ENCODE measurements at regions not wholly inside any gene's neighbourhood (a gene's known extent, or its start where the extent isn't known, plus 50 kb on each side); places are given as distances from the start of the nearest gene placed in this dataset.

DNA sequence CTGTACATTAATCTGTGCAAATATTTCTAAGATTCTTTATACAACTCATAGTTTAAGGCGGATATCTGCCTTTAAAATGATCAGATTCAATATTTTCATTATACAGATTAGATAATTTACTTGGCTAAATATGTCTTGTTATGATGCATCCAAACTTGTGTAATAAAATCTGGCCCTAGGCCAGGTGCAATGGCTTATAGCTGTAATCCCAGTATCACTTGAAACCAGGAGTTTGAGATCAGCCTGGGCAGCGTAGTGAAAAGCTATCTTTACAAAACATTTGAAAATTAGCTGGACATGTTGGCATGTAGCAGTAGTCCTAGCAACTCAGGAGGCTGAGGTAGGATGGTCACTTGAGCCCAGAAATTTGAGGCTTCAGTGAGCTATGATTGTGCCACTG lies 2002.2 kb upstream of the ACO1 start:
- FAIRE-seq (no peak), DNase-seq (ENCODE audit: insufficient read length, low spot score) (no peak)
- no peak for TF ChIP-seq POLR2A (IDR thresholded peaks at IDR 0.05; ENCODE audit: low read depth, low read length)

DNA sequence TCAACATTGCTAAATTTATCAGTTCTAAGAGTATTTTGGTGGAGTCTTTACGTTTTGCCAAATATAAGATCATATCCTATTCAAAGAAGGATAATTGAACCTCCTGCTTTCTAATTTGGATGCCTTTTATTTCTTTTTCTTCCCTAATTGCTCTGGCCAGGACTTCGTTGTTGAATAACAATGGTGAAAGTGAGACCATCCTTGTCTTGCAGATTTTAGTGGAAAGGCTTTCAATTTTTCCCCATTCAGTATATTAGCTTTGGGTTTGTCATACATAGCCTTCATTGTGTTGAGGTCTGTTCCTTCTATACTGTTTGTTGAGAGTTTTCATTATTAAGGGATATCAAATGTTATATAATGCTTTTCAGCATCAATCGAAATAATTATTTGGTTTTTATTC lies 1974.2 kb upstream of the ACO1 start:
- FAIRE-seq (no peak), DNase-seq (ENCODE audit: insufficient read length, low spot score) (no peak)
- no peak for TF ChIP-seq POLR2A (IDR thresholded peaks at IDR 0.05; ENCODE audit: low read depth, low read length)

DNA sequence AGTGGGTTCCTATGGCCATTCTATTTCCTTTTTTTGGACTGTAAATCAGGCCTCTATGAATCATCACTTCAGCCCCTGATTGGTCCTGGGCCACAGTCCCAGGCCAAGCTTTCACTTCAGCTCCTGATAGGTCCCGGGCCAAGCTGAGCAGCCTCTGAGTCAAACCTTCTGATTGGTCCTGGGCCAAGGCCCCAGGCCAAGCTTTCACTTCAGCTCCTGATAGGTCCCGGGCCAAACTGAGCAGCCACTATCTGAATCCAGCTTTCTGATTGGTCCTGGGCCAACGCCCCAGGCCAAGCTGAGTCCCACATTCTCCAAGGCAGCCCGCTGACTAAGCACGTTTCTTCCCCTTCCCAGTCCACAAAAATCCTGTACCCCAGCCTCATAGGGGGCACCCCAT lies 1972.9 kb upstream of the ACO1 start:
- FAIRE-seq = no peak
- TF ChIP-seq POLR2A (IDR thresholded peaks at IDR 0.05; ENCODE audit: low read depth, low read length) = no peak

DNA sequence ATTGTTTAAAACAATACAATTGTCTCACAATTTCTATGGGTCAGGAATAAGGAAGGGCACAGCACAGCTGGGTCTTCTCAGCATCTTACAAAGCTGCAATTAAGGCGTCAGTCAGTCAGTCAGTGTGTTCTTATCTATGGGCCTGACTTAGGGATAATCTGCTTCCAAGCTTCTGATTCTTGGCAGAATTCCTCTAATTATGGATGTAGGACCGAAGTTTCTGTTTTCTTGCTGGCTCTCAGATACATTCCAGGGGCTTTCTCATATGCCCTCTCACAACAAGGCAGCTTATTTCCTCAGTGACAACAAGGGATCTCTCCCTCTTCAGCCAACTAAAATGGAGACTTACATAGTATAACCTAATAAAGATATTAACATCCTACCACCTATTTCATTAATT lies 1925.3 kb upstream of the ACO1 start:
- TF ChIP-seq POLR2A (IDR thresholded peaks at IDR 0.05; ENCODE audit: low read depth, low read length) = no peak
- FAIRE-seq (no peak), DNase-seq (ENCODE audit: insufficient read length, low spot score) (no peak)

More for the DNA sequence above, 1972.9 kb upstream of the ACO1 start:
- no peak for DNase-seq (ENCODE audit: insufficient read length, low spot score)

DNA sequence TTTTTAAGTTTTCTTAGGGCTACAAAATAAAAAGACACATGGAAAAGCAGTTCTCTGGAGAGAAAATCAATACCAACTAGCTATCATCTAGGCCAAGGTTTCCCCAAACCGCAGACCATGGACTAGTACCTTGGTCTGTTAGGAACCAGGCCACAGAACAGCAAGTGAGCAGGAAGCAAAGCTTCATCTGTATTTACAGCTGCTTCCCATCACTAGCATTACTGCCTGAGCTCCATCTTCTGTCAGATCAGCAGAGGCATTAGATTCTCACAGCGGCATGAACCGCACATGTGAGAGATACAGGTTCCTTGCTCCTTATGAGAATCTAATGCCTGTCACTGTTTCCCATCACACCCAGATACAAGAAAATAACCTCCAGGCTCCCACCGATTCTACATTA lies 1907.6 kb upstream of the ACO1 start:
- FAIRE-seq (no peak), DNase-seq (ENCODE audit: insufficient read length, low spot score) (no peak)
- no peak for TF ChIP-seq POLR2A (IDR thresholded peaks at IDR 0.05; ENCODE audit: low read depth, low read length)

DNA sequence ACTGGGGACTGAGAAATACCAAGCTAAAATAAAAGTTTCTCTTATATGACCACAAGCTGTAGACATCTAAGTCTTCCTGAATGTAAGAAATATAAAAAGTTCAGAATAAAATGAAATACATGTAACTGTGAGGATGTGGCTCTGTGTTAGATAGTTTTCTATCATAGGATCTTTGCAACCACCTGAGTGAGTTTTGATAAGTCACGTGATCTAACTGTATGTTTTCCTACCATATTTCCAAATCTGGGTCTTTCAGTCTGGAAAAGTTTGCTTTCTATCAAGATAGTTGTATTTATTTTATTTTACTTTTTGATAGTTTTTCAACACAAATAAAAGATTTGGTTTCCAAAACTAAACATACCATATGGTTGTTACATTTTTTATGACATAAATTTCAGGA lies 1905.8 kb upstream of the ACO1 start:
- TF ChIP-seq POLR2A (IDR thresholded peaks at IDR 0.05; ENCODE audit: low read depth, low read length) = no peak
- DNase-seq (ENCODE audit: insufficient read length, low spot score) (no peak), FAIRE-seq (no peak)

DNA sequence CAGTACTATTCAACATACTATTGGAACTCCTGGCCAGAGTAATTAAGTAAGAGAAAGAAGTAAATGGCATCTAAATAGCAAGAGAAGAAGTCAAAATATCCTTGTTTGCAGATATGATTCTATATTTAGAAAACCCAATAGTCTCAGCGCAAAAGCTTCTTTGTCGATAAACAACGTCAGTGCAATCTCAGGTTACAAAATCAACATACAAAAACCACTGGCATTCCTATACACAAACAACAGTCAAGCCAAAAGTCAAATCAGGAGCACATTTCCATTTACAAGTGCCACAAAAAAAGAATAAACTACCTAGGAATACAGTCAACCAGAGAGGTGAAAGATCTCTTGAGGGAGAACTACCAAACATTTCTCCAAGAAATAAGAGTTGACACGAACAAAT lies 1901.9 kb upstream of the ACO1 start:
- DNase-seq (ENCODE audit: insufficient read length, low spot score) (no peak), FAIRE-seq (no peak)
- no peak for TF ChIP-seq POLR2A (IDR thresholded peaks at IDR 0.05; ENCODE audit: low read depth, low read length)

DNA sequence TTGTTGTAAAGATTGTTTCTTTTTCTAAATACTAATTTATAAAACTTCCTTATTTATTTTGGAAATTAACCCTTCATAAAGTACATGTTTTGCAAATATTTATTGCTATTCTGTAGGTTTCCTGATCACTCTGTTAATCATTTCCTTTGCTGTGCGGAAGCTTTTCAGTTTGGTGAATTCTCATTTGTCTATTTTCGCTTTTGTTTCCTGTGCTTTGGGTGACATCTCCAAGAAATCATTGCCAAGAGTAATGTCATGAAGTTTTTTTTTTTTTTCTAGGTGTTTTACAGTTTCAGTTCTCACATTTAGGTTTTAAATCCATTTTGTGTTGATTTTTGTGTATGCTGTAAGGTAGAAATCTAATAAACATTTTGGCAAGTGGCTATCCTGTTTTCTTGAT lies 1899.8 kb upstream of the ACO1 start:
- FAIRE-seq (no peak), DNase-seq (ENCODE audit: insufficient read length, low spot score) (no peak)
- no peak for TF ChIP-seq POLR2A (IDR thresholded peaks at IDR 0.05; ENCODE audit: low read depth, low read length)

DNA sequence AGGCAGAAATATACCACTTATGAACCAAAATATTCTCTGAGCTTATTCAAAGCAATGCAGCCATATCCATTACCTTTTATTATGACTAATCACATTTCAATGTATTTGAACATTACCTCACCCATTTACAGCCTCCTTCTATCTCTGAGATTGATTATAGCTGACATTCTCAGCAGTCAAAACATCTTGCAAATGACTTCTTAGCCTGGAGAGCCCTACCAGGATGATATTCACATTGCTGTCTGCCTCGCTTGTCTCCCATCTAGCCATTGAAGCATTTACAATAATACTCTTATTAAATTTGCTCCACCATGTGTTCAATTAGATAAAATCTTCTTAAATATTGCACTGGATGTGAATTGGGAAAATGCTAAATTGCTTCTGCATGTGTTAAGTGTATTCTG lies 1879.9 kb upstream of the ACO1 start:
- DNase-seq (ENCODE audit: insufficient read length, low spot score) = no peak
- no peak for TF ChIP-seq POLR2A (IDR thresholded peaks at IDR 0.05; ENCODE audit: low read depth, low read length)
- peak; percentile 41 for FAIRE-seq

DNA sequence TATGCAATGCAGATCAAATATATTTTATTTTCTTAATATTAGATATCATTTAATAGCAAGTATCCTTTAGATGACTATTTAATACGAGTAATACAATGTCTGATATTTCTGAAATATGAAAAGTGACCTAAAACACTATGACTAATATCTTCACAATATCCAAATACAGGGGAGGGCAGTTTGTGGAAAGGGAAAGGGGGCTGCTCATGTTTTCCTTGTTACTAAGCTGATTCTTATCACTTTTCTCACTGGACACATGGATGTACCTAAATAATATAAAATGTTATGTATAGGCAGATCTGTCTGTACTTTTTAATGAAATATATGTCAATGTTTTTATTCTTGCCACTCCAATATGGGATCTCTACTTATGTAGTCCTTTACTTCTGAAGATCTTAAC lies 1879.1 kb upstream of the ACO1 start:
- DNase-seq (ENCODE audit: insufficient read length, low spot score) (no peak), FAIRE-seq (no peak)
- TF ChIP-seq POLR2A (IDR thresholded peaks at IDR 0.05; ENCODE audit: low read depth, low read length) = no peak

DNA sequence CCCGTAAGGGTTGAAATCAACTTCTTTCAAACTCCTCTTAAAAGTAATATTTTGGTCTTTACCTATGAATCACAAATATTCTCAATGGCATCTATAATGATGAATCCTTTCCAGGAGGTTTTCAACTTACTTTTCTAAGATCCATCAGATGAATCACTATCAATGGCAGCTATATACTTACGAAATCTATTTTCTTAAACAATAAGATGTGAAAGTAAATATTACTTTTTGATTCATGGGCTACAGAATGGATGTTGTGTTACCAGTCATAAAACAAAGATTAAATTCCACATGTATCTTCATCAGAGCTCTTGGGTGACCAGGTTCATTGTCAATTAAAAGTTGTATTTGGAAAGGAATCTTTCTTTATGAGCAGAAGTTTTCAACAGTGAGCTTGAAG lies 1877.7 kb upstream of the ACO1 start:
- no peak for TF ChIP-seq POLR2A (IDR thresholded peaks at IDR 0.05; ENCODE audit: low read depth, low read length)
- no peak for DNase-seq (ENCODE audit: insufficient read length, low spot score)
- FAIRE-seq = no peak

DNA sequence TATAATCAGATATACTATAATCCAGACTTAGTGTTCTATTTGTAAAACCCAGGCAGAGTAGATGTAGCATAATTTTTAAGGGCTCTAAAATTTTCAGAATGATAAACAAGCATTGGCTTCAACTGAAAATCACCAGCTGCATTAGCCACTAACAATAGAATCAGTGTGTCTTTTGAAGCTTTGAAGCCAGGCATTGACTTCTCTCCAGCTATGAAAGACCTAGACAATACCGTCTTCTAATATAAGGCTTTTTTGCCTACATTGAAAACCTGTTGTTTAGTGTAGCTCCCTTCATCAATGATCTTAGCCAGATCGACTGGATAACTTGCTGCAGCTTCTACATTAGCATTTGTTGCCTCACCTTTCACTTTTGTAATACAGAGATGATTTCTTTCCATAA lies 1877.3 kb upstream of the ACO1 start:
- TF ChIP-seq POLR2A (IDR thresholded peaks at IDR 0.05; ENCODE audit: low read depth, low read length) = no peak
- no peak for FAIRE-seq

DNA sequence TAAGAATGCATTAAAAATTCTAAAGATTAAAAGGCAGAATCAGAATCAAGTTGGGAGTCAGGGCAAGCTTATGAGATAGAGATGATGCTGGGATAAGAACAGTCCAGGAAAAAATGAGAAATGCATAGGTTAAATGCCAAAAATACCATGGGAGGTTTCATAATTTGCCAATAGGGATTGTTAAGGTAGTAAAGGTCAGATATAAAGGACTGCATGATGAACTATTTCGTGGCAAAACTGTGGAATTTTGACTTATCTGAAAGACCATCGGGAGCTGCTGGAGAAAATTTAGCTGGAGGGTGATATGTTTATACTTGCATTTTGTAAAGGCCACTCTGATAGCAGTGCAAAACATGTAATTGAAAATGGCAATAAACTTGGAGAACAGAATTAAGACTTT lies 1872.8 kb upstream of the ACO1 start:
- no peak for FAIRE-seq
- no peak for DNase-seq (ENCODE audit: insufficient read length, low spot score)
- no peak for TF ChIP-seq POLR2A (IDR thresholded peaks at IDR 0.05; ENCODE audit: low read depth, low read length)

More for the DNA sequence above, 1877.3 kb upstream of the ACO1 start:
- DNase-seq (ENCODE audit: insufficient read length, low spot score) = no peak

DNA sequence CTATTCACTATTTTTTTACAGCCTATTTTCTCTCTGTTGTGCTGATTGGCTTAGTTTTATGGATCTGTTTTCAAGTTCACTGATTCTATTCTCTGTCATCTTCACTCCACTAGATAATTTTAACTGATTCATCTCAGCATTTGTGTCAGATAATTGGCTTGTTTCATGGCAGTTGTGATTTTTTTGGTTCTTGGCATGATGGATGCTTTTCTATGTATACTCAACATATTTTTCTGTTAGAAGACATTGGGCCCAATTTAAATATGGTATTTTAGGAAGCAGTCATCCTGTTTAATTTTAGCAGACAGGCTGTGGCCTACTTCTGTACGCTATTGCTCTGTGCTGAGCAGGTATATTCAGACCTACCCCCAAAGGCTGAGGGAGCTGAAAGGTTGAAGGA lies 1865.3 kb upstream of the ACO1 start:
- no peak for DNase-seq (ENCODE audit: insufficient read length, low spot score)
- TF ChIP-seq POLR2A (IDR thresholded peaks at IDR 0.05; ENCODE audit: low read depth, low read length) = no peak
- no peak for FAIRE-seq

DNA sequence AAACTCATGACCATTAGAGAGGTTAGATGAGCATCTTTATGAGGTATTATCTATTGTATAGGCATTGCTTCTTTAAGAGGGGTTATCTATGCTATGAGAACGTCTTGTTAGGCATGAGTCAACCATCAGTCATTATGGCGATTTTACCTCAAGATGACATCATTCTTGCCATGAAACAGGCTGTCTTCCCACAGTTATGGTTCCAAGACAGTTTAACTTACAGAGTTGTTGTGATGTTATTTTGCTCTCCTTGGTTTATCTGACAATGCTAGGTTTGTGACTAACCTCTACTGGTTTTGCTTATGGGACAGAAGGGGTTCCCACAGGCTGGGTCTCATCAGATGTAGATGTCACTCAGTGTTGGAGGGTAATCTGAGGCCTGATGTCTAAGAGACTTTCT lies 1864.7 kb upstream of the ACO1 start:
- FAIRE-seq (peak; percentile 93), DNase-seq (ENCODE audit: insufficient read length, low spot score) (peak; percentile 15)
- TF ChIP-seq POLR2A (IDR thresholded peaks at IDR 0.05; ENCODE audit: low read depth, low read length) = no peak

DNA sequence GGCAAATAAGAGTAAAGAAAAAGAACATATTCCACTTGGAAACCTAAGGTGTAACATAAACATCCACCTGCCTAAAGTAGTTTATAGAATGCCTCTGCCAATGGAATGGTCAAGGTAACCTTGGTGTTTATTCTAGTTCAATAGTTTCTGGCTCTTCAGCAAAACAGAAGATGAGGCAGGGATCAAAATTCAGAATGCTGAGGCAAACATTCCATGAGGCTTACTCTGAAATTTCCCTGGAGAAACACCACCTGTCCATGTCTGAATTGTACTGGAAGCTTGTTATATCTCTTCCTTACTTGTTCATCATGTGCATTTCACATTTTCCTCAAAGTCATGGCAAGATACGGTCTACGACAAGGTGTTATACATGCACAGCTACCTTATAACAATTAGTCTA lies 1862.4 kb upstream of the ACO1 start:
- no peak for FAIRE-seq
- no peak for DNase-seq (ENCODE audit: insufficient read length, low spot score)
- no peak for TF ChIP-seq POLR2A (IDR thresholded peaks at IDR 0.05; ENCODE audit: low read depth, low read length)

Data from H54 (cell line).